ENCODE measurements at regions not wholly inside any gene's neighbourhood (a gene's known extent, or its start where the extent isn't known, plus 50 kb on each side); places are given as distances from the start of the nearest gene placed in this dataset.

GRCh38 chr4:29459926-29460325 is 1260.2 kb upstream of the PCDH7 start:
- intact Hi-C loops (cut with DNase I): no loop called here
- no peak for TF ChIP-seq CTCF (IDR thresholded peaks at IDR 0.05)
- no peaks in the 10 kb centered on the region for H3K36me3 ChIP-seq
- H3K4me1 ChIP-seq: no peaks in the 10 kb centered on the region
- H3K27ac ChIP-seq: no peak overlapping the region
- no peaks in the 10 kb centered on the region for H3K27me3 ChIP-seq
- H3K4me3 ChIP-seq: no peak overlapping the region
- no peak for DNase-seq (ENCODE audit: low spot score in 2 of 2)
- no peaks in the 10 kb centered on the region for H3K9me3 ChIP-seq

GRCh38 chr4:29467044-29467717 is 1253.0 kb upstream of the PCDH7 start:
- intact Hi-C loops (cut with DNase I): no loop called here
- no peaks in the 10 kb centered on the region for H3K27me3 ChIP-seq
- H3K9me3 ChIP-seq: no peaks in the 10 kb centered on the region
- no peak overlapping the region for H3K27ac ChIP-seq
- no peaks in the 10 kb centered on the region for H3K4me1 ChIP-seq
- no peak overlapping the region for H3K4me3 ChIP-seq
- no peak for TF ChIP-seq CTCF (IDR thresholded peaks at IDR 0.05)
- no peaks in the 10 kb centered on the region for H3K36me3 ChIP-seq
- no peak for DNase-seq (ENCODE audit: low spot score in 2 of 2)

Measured in ascending aorta (tissue), 2 donors.